ENCODE measurements at regions not wholly inside any gene's neighbourhood (a gene's known extent, or its start where the extent isn't known, plus 50 kb on each side); places are given as distances from the start of the nearest gene placed in this dataset.

DNA sequence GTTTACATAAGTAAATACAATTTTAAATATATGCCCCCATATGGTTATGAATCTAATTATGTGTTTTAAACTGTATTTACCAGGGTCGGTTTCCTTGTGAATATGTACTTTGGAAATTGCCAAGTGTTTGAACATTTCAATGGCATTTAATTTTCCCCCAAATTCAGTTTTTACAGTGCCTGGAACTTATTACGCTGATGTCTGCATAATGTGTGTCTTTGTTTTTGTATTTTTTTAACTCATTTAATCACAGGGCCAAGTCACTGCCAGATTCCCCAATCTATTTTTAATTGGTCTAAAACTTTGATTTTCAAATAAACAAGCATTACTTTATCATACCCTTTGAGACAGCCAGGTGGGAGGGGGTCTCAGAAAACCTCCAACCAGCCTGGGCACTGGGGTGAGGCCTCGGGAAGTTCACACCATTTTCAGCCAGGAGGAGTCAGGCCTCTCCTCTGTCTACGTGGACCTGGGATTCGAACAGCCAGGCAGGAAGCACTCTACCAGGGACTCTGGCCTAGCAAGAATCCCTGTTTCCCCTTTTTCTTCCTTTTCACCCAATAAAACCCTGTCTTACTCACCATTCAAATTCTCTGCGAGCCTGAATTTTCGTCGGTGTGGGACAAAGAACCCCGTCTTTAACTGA, 151.5 kb upstream of the COL1A2 start:
- no peaks in the 10 kb centered on the region for H3K36me3 ChIP-seq (ENCODE audit: control insufficient read depth in 2 of 2, insufficient read depth in 1 of 2, low read length in 2 of 2)
- no peak for TF ChIP-seq ZNF202 (tag by site-specific recombination; IDR thresholded peaks at IDR 0.05; ENCODE audit: borderline replicate concordance)
- no peak for TF ChIP-seq ZNF155 (tag by site-specific recombination; IDR thresholded peaks at IDR 0.05)
- TF ChIP-seq ZNF529 (tag by site-specific recombination; IDR thresholded peaks at IDR 0.05; ENCODE audit: insufficient replicate concordance) = no peak
- TF ChIP-seq ZNF654 (tag by site-specific recombination; IDR thresholded peaks at IDR 0.05; ENCODE audit: low read depth) = no peak
- TF ChIP-seq ZNF473 (tag by site-specific recombination; IDR thresholded peaks at IDR 0.05) = no peak
- no peak for TF ChIP-seq ZNF133 (tag by site-specific recombination; IDR thresholded peaks at IDR 0.05)
- TF ChIP-seq, protein P1, sequence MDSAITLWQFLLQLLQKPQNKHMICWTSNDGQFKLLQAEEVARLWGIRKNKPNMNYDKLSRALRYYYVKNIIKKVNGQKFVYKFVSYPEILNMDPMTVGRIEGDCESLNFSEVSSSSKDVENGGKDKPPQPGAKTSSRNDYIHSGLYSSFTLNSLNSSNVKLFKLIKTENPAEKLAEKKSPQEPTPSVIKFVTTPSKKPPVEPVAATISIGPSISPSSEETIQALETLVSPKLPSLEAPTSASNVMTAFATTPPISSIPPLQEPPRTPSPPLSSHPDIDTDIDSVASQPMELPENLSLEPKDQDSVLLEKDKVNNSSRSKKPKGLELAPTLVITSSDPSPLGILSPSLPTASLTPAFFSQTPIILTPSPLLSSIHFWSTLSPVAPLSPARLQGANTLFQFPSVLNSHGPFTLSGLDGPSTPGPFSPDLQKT (IDR thresholded peaks at IDR 0.05; ENCODE audit: borderline replicate concordance, low read depth, low read length) = no peak
- no peak for TF ChIP-seq ZNF571 (tag by site-specific recombination; IDR thresholded peaks at IDR 0.05)
- no peak for TF ChIP-seq ZNF768 (tag by site-specific recombination; IDR thresholded peaks at IDR 0.05)
- TF ChIP-seq SP2 (tag by site-specific recombination; IDR thresholded peaks at IDR 0.05) = no peak
- TF ChIP-seq, protein P2, sequence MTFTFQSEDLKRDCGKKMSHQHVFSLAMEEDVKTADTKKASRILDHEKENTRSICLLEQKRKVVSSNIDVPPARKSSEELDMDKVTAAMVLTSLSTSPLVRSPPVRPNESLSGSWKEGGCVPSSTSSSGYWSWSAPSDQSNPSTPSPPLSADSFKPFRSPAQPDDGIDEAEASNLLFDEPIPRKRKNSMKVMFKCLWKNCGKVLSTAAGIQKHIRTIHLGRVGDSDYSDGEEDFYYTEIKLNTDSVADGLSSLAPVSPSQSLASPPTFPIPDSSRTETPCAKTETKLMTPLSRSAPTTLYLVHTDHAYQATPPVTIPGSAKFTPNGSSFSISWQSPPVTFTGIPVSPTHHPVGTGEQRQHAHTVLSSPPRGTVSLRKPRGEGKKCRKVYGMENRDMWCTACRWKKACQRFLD (tag by site-specific recombination; IDR thresholded peaks at IDR 0.05) = no peak
- TF ChIP-seq TCF7L2 (IDR thresholded peaks at IDR 0.05; ENCODE audit: borderline replicate concordance, low read depth, low read length) = no peak
- no peak for TF ChIP-seq ZNF623 (tag by site-specific recombination; IDR thresholded peaks at IDR 0.05)
- no peak for TF ChIP-seq YY1 (tag by site-specific recombination; IDR thresholded peaks at IDR 0.05)
- TF ChIP-seq, protein P3, sequence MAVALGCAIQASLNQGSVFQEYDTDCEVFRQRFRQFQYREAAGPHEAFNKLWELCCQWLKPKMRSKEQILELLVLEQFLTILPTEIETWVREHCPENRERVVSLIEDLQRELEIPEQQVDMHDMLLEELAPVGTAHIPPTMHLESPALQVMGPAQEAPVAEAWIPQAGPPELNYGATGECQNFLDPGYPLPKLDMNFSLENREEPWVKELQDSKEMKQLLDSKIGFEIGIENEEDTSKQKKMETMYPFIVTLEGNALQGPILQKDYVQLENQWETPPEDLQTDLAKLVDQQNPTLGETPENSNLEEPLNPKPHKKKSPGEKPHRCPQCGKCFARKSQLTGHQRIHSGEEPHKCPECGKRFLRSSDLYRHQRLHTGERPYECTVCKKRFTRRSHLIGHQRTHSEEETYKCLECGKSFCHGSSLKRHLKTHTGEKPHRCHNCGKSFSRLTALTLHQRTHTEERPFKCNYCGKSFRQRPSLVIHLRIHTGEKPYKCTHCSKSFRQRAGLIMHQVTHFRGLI (tag by site-specific recombination; IDR thresholded peaks at IDR 0.05) = no peak
- no peak for TF ChIP-seq ZNF324 (tag by site-specific recombination; IDR thresholded peaks at IDR 0.05)
- TF ChIP-seq ZFP41 (tag by site-specific recombination; IDR thresholded peaks at IDR 0.05; ENCODE audit: borderline replicate concordance) = no peak
- no peak for TF ChIP-seq ZBTB21 (tag by site-specific recombination; IDR thresholded peaks at IDR 0.05)
- no peak for TF ChIP-seq ZSCAN23 (tag by site-specific recombination; IDR thresholded peaks at IDR 0.05)
- no peak overlapping the region for H3K27ac ChIP-seq (ENCODE audit: extremely low read depth, low read depth, low read length)
- H3K4me1 ChIP-seq (ENCODE audit: control insufficient read depth, insufficient read depth, low read length) = no peaks in the 10 kb centered on the region
- CTCF ChIA-PET = no interaction called here
- H3K4me3 ChIP-seq (ENCODE audit: low read depth, low read length) = no peak overlapping the region
- POLR2A ChIA-PET = no interaction called here
- no peaks in the 10 kb centered on the region for H3K9me3 ChIP-seq (ENCODE audit: control insufficient read depth, insufficient read depth, low read depth, low read length)

DNA sequence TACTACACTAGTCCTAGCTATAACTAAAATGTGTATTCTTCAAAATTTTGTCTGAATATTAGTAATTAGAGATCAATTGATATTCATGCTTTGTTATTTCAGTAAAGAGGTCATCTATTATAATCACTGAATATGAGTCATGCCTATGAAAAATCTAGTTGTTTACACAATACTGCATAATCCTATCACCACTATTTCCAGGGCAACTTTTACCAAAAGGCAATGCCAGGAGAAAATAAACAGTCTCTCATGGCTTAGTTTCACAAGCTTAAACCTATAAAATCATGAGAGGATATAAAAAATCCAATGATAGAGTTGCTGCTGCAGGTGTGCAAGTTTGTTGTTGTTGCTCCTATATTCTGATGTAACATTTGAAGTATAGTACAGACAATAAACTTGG, 149.9 kb upstream of the COL1A2 start:
- Histone ChIP-seq H3K9me3 (ENCODE audit: control insufficient read depth, insufficient read depth, low read depth, low read length) (no peaks in the 10 kb centered on the region), H3K36me3 (ENCODE audit: control insufficient read depth in 2 of 2, insufficient read depth in 1 of 2, low read length in 2 of 2) (no peaks in the 10 kb centered on the region), H3K4me1 (ENCODE audit: control insufficient read depth, insufficient read depth, low read length) (no peaks in the 10 kb centered on the region), H3K27ac (ENCODE audit: extremely low read depth, low read depth, low read length) (no peak overlapping the region), H3K4me3 (ENCODE audit: low read depth, low read length) (no peak overlapping the region)
- CTCF ChIA-PET = no interaction called here
- TF ChIP-seq, protein P4, sequence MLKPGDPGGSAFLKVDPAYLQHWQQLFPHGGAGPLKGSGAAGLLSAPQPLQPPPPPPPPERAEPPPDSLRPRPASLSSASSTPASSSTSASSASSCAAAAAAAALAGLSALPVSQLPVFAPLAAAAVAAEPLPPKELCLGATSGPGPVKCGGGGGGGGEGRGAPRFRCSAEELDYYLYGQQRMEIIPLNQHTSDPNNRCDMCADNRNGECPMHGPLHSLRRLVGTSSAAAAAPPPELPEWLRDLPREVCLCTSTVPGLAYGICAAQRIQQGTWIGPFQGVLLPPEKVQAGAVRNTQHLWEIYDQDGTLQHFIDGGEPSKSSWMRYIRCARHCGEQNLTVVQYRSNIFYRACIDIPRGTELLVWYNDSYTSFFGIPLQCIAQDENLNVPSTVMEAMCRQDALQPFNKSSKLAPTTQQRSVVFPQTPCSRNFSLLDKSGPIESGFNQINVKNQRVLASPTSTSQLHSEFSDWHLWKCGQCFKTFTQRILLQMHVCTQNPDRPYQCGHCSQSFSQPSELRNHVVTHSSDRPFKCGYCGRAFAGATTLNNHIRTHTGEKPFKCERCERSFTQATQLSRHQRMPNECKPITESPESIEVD (tag by site-specific recombination; IDR thresholded peaks at IDR 0.05) = peak; percentile 25; the same call in 1 of the 2 replicates
- TF ChIP-seq, protein P5, sequence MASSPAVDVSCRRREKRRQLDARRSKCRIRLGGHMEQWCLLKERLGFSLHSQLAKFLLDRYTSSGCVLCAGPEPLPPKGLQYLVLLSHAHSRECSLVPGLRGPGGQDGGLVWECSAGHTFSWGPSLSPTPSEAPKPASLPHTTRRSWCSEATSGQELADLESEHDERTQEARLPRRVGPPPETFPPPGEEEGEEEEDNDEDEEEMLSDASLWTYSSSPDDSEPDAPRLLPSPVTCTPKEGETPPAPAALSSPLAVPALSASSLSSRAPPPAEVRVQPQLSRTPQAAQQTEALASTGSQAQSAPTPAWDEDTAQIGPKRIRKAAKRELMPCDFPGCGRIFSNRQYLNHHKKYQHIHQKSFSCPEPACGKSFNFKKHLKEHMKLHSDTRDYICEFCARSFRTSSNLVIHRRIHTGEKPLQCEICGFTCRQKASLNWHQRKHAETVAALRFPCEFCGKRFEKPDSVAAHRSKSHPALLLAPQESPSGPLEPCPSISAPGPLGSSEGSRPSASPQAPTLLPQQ (tag by site-specific recombination; IDR thresholded peaks at IDR 0.05) = no peak
- TF ChIP-seq, protein P6, sequence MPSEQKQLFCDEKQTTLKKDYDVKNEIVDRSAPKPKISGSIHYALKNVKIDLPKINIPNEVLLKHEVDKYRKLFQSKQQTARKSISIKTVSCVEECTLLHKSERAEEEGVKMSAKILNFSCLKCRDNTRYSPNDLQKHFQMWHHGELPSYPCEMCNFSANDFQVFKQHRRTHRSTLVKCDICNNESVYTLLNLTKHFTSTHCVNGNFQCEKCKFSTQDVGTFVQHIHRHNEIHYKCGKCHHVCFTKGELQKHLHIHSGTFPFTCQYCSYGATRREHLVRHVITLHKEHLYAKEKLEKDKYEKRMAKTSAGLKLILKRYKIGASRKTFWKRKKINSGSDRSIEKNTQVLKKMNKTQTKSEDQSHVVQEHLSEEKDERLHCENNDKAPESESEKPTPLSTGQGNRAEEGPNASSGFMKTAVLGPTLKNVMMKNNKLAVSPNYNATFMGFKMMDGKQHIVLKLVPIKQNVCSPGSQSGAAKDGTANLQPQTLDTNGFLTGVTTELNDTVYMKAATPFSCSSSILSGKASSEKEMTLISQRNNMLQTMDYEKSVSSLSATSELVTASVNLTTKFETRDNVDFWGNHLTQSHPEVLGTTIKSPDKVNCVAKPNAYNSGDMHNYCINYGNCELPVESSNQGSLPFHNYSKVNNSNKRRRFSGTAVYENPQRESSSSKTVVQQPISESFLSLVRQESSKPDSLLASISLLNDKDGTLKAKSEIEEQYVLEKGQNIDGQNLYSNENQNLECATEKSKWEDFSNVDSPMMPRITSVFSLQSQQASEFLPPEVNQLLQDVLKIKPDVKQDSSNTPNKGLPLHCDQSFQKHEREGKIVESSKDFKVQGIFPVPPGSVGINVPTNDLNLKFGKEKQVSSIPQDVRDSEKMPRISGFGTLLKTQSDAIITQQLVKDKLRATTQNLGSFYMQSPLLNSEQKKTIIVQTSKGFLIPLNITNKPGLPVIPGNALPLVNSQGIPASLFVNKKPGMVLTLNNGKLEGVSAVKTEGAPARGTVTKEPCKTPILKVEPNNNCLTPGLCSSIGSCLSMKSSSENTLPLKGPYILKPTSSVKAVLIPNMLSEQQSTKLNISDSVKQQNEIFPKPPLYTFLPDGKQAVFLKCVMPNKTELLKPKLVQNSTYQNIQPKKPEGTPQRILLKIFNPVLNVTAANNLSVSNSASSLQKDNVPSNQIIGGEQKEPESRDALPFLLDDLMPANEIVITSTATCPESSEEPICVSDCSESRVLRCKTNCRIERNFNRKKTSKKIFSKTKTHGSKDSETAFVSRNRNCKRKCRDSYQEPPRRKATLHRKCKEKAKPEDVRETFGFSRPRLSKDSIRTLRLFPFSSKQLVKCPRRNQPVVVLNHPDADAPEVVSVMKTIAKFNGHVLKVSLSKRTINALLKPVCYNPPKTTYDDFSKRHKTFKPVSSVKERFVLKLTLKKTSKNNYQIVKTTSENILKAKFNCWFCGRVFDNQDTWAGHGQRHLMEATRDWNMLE (tag by site-specific recombination; conservative IDR thresholded peaks at IDR 0.05; ENCODE audit: low read depth) = no peak
- POLR2A ChIA-PET = no interaction called here
